Pancreas (tissue), 10 donors: ENCODE measurements at regions not wholly inside any gene's neighbourhood (a gene's known extent, or its start where the extent isn't known, plus 50 kb on each side); places are given as distances from the start of the nearest gene placed in this dataset.
"Not testable (repeated sequence)": the region's sequence is repeated elsewhere in the genome, so short reads cannot be mapped to it uniquely, and the experiment has no call there.

ENCODE experiments used
- ATAC-seq, 4 donors: fragments of 200-7000 bp; cut with Tn5 transposase; one replicate each; pipeline versions ENCODE4 v1.8.0 to v1.9.1; 2020; ENCODE audit warnings: mild to moderate bottlenecking in 4 of 4, moderate library complexity in 4 of 4
- DNase-seq, 6 donors: peaks; one replicate each; pipeline ENCODE4 v3.0.0-alpha.2; 2020
- FAIRE-seq: peaks from 2 replicates; lab custom pipeline; 2012; peaks lifted over from hg19 to GRCh38; lab: Jason Lieb, UNC
- H3K27ac ChIP-seq, 4 donors: fragments of 200-600 bp; sonication (generic); 1 replicate in 3 of 4; 2 replicates in 1 of 4; pipeline versions ENCODE4 v1.5.0 to v1.8.0; 2020
- H3K27me3 ChIP-seq, 4 donors: fragments of 200-600 bp; one replicate each; pipeline ENCODE4 v1.8.0; 2021
- H3K36me3 ChIP-seq, 3 donors: fragments of 200-600 bp; sonication (generic) in 1 of 3; one replicate each; pipeline versions ENCODE4 v1.5.0 to v1.8.0; 2020 to 2021
- H3K4me1 ChIP-seq, 3 donors: fragments of 200-600 bp; one replicate each; pipeline ENCODE4 v1.8.0; 2021
- H3K4me3 ChIP-seq, 4 donors: fragments of 200-600 bp; sonication (generic) in 2 of 4; one replicate each; pipeline versions ENCODE4 v1.5.0 to v1.8.0; 2020 to 2021
- H3K9me3 ChIP-seq, 4 donors: fragments of 200-600 bp; one replicate each; pipeline ENCODE4 v1.8.0; 2021
- CTCF ChIP-seq, 4 donors: fragments of 200-600 bp; sonication (generic) in 3 of 4; IDR thresholded peaks; one replicate each; pipeline versions ENCODE4 v1.5.0 to v1.8.0; 2021; ENCODE audit warnings: antibody characterized with exemption in 4 of 4
- WGBS, 2 donors: extraction: QIAGEN DNeasy Blood & Tissue Kit; methylation state at CpG; one replicate each; pipeline ENCODE4 v1.1.7; 2013; 5-methylcytosine and 5-hydroxymethylcytosine counted together
- intact Hi-C, 3 donors: fragments of 100-400 bp; cut with DNase I; formaldehyde crosslinking; loops; one replicate each; pipeline versions ENCODE4 v1.11.1 to v1.14.2; 2022
- donor health status: healthy with polysubstance abuse.
- donor health status: DM: no; HTN: no; CAD: no; lungs with moderate emphysema.
- donor health status: DM: no; HTN: no; CAD: no.
- donor health status: control.
- donor health status: control.
- donor health status: Bipolar disorder and iron deficiency.
- donor health status: DM: yes; HTN: yes; CAD: no.
- donor health status: DM: no; HTN: no; CAD: no.
- donor health status: DM: no; HTN: no; CAD: no.
- donor health status: DM: yes; HTN: yes; CAD: no.

GRCh38 chr3:104005815-104006214 lies 1360.9 kb upstream of the ALCAM start:
- intact Hi-C loops, result no loop called here
- TF ChIP-seq CTCF (IDR thresholded peaks at IDR 0.05), result no peak
- no peak overlapping the region for H3K27ac ChIP-seq
- ATAC-seq (no peak), FAIRE-seq (no peak), DNase-seq (no peak)
- H3K27me3 ChIP-seq, result no peaks in the 10 kb centered on the region
- WGBS, 2 donors, result 51 to 68% methylated on average over 1 of the region's 1 CpG
- H3K36me3 ChIP-seq, result no peaks in the 10 kb centered on the region
- H3K4me3 ChIP-seq, result no peak overlapping the region
- H3K9me3 ChIP-seq, result no peaks in the 10 kb centered on the region
- peaks cover 0 to 5% (median 0%) of the 10 kb centered on the region in 3 donors for H3K4me1 ChIP-seq

- FAIRE-seq, result no peak
- intact Hi-C loops, result no loop called here
Observed at GRCh38 chr3:104018541-104018940, 1348.2 kb upstream of the ALCAM start.

GRCh38 chr3:104031598-104031997 lies 1335.1 kb upstream of the ALCAM start:
- H3K4me3 ChIP-seq, result no peak overlapping the region
- intact Hi-C loops, result no loop called here
- 67 to 91% methylated on average over 1 of the region's 1 CpG for WGBS, 2 donors
- H3K27ac ChIP-seq, result no peak overlapping the region
- ATAC-seq (no peak), DNase-seq (no peak), FAIRE-seq (no peak)
- no peaks in the 10 kb centered on the region for H3K9me3 ChIP-seq
- no peaks in the 10 kb centered on the region for H3K36me3 ChIP-seq
- no peaks in the 10 kb centered on the region for H3K4me1 ChIP-seq
- no peak for TF ChIP-seq CTCF (IDR thresholded peaks at IDR 0.05)
- H3K27me3 ChIP-seq, result no peaks in the 10 kb centered on the region

More at GRCh38 chr3:104018541-104018940, 1348.2 kb upstream of the ALCAM start:
- no peaks in the 10 kb centered on the region for H3K27me3 ChIP-seq
- DNase-seq (no peak), ATAC-seq (no peak)
- no peak overlapping the region for H3K4me3 ChIP-seq
- no peaks in the 10 kb centered on the region for H3K9me3 ChIP-seq
- H3K4me1 ChIP-seq, result no peaks in the 10 kb centered on the region
- H3K36me3 ChIP-seq, result no peaks in the 10 kb centered on the region
- H3K27ac ChIP-seq, result no peak overlapping the region
- no peak for TF ChIP-seq CTCF (IDR thresholded peaks at IDR 0.05)

- H3K4me1 ChIP-seq, result no peaks in the 10 kb centered on the region
- H3K4me3 ChIP-seq, result no peak overlapping the region
- H3K9me3 ChIP-seq, result no peaks in the 10 kb centered on the region
- intact Hi-C loops, result no loop called here
- no peaks in the 10 kb centered on the region for H3K36me3 ChIP-seq
- no peak for DNase-seq
- ATAC-seq, result no peak
- TF ChIP-seq CTCF (IDR thresholded peaks at IDR 0.05), result no peak
- H3K27me3 ChIP-seq, result no peaks in the 10 kb centered on the region
- no peak overlapping the region for H3K27ac ChIP-seq
- FAIRE-seq, result no peak
Observed at GRCh38 chr3:104032283-104032682, 1334.4 kb upstream of the ALCAM start.

GRCh38 chr3:104040896-104041295 lies 1325.8 kb upstream of the ALCAM start:
- ATAC-seq, result no peak
- H3K27me3 ChIP-seq, result no peaks in the 10 kb centered on the region
- no peak overlapping the region for H3K27ac ChIP-seq
- H3K4me3 ChIP-seq, result no peak overlapping the region
- H3K9me3 ChIP-seq, result no peaks in the 10 kb centered on the region
- H3K4me1 ChIP-seq, result no peaks in the 10 kb centered on the region
- no peak for FAIRE-seq
- DNase-seq, result no peak
- no peaks in the 10 kb centered on the region for H3K36me3 ChIP-seq
- intact Hi-C loops, result no loop called here
- no peak for TF ChIP-seq CTCF (IDR thresholded peaks at IDR 0.05)

GRCh38 chr3:104043001-104043543 lies 1323.6 kb upstream of the ALCAM start:
- H3K4me1 ChIP-seq, H3K27me3 ChIP-seq, intact Hi-C loops, H3K4me3 ChIP-seq, FAIRE-seq, ATAC-seq, H3K36me3 ChIP-seq, DNase-seq, H3K9me3 ChIP-seq, H3K27ac ChIP-seq: not testable (repeated sequence)
- 55 to 56% methylated on average over 5 of the region's 5 CpGs for WGBS, 2 donors
